ENCODE measurements at regions not wholly inside any gene's neighbourhood (a gene's known extent, or its start where the extent isn't known, plus 50 kb on each side); places are given as distances from the start of the nearest gene placed in this dataset.

DNA sequence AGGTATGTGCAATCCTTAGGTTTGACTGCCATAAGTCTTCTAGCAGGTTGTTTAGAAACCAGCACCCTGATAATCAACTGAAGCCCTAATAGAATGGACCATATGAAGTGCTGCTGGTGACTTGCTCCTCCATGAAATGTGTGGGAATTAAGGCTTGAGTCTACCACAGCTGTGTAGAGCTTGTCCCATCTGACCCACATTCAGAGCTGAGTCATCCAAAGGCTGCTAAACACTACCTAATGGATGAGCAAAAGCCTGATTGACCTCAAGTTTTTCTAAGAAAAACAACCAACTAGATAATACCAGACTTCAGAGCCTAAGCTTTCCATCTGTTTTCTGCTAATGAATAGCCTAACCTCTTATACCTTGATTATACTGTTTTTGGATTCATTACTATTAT lies 120.3 kb upstream of the MOCS1 start:
- H3K4me1 ChIP-seq (ENCODE audit: control insufficient read depth in 2 of 2, insufficient read depth in 2 of 2, low read length in 1 of 2): no peaks in the 10 kb centered on the region
- H3K4me3 ChIP-seq (ENCODE audit: low read depth in 1 of 2, low read length in 2 of 2): no peak overlapping the region
- H3K36me3 ChIP-seq (ENCODE audit: control insufficient read depth in 2 of 2, insufficient read depth in 2 of 2, low read length in 1 of 2): no peaks in the 10 kb centered on the region
- no peaks in the 10 kb centered on the region for H3K27me3 ChIP-seq (ENCODE audit: control insufficient read depth in 1 of 2, insufficient read depth in 2 of 2, low read length in 2 of 2)
- no peak overlapping the region for H3K27ac ChIP-seq (ENCODE audit: low read depth in 2 of 2, low read length in 1 of 2)
- H3K9me3 ChIP-seq (ENCODE audit: control insufficient read depth in 2 of 2, insufficient read depth in 1 of 2, low read depth in 1 of 2, low read length in 1 of 2): no peaks in the 10 kb centered on the region

DNA sequence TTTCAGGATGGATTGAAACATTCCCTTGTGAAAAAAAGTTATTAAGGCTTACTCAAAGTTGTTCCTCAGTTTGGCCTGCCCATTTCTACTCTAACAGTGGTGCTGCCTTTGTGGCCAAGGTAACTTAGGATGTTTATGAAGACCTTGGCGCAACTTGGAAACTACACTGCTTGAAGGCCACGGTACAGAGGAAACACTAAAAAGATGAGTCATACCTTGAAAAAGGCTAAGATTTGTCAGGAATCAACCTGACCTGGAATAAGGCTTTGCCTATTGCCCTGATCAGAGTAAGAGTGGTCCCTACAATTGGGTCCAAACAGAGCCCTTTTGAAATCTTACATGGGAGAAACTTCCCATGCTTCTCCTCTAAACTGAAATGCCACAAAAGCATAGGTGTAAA lies 119.9 kb upstream of the MOCS1 start:
- 44 to 56% methylated on average over 2 of the region's 2 CpGs for WGBS, 2 donors
- Histone ChIP-seq H3K4me3 (ENCODE audit: low read depth in 1 of 2, low read length in 2 of 2) (no peak overlapping the region), H3K27me3 (ENCODE audit: control insufficient read depth in 1 of 2, insufficient read depth in 2 of 2, low read length in 2 of 2) (no peaks in the 10 kb centered on the region), H3K27ac (ENCODE audit: low read depth in 2 of 2, low read length in 1 of 2) (no peak overlapping the region), H3K9me3 (ENCODE audit: control insufficient read depth in 2 of 2, insufficient read depth in 1 of 2, low read depth in 1 of 2, low read length in 1 of 2) (no peaks in the 10 kb centered on the region), H3K4me1 (ENCODE audit: control insufficient read depth in 2 of 2, insufficient read depth in 2 of 2, low read length in 1 of 2) (no peaks in the 10 kb centered on the region), H3K36me3 (ENCODE audit: control insufficient read depth in 2 of 2, insufficient read depth in 2 of 2, low read length in 1 of 2) (no peaks in the 10 kb centered on the region)

DNA sequence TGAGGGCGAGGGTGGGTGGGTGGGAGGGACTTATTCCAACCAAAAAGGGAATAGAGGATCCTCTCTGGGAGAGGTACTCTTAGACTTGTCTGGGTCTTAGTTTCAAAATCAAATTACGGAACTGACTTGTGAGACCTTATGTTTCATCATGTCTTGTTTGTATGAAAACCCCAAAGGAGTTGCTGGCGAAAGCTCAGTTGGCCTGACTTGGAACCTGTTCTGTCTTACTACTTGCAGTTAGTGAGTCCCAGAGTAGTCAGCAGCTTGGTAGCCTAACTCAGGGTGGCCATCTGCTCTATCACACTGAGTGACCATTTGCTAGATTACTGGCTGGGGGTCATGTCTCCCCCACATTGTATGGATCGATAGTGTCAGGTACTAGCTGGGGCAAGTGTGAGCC lies 114.9 kb upstream of the MOCS1 start:
- WGBS, 2 donors: 85 to 88% methylated on average over 4 of the region's 4 CpGs
- Histone ChIP-seq H3K9me3 (ENCODE audit: control insufficient read depth in 2 of 2, insufficient read depth in 1 of 2, low read depth in 1 of 2, low read length in 1 of 2) (no peaks in the 10 kb centered on the region), H3K27me3 (ENCODE audit: control insufficient read depth in 1 of 2, insufficient read depth in 2 of 2, low read length in 2 of 2) (no peaks in the 10 kb centered on the region), H3K27ac (ENCODE audit: low read depth in 2 of 2, low read length in 1 of 2) (no peak overlapping the region), H3K4me1 (ENCODE audit: control insufficient read depth in 2 of 2, insufficient read depth in 2 of 2, low read length in 1 of 2) (no peaks in the 10 kb centered on the region), H3K4me3 (ENCODE audit: low read depth in 1 of 2, low read length in 2 of 2) (no peak overlapping the region), H3K36me3 (ENCODE audit: control insufficient read depth in 2 of 2, insufficient read depth in 2 of 2, low read length in 1 of 2) (no peaks in the 10 kb centered on the region)

DNA sequence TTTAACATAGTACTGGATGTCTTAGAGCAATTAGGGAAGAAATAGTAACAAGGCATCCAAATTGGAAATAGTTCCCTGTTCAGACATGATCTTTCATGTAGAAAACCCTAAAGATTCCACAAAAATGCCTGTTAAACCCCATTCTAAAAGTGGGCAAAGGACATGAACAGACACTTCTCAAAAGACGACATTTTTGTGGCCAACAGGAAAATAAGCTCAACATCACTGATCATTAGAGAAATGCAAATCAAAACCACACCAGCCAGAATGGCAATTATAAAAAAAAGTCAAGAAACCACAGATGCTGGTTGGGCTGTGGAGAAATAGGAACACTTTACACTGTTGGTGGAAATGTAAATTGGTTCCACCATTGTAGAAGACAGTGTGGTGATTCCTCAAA lies 109.9 kb upstream of the MOCS1 start:
- H3K4me3 ChIP-seq (ENCODE audit: low read depth in 1 of 2, low read length in 2 of 2): no peak overlapping the region
- H3K27me3 ChIP-seq (ENCODE audit: control insufficient read depth in 1 of 2, insufficient read depth in 2 of 2, low read length in 2 of 2): no peaks in the 10 kb centered on the region
- H3K27ac ChIP-seq (ENCODE audit: low read depth in 2 of 2, low read length in 1 of 2): no peak overlapping the region
- no peaks in the 10 kb centered on the region for H3K36me3 ChIP-seq (ENCODE audit: control insufficient read depth in 2 of 2, insufficient read depth in 2 of 2, low read length in 1 of 2)
- 53 to 85% methylated on average over 1 of the region's 1 CpG for WGBS, 2 donors
- H3K4me1 ChIP-seq (ENCODE audit: control insufficient read depth in 2 of 2, insufficient read depth in 2 of 2, low read length in 1 of 2): peaks cover 0 to 10% of the 10 kb centered on the region in 2 donors
- no peaks in the 10 kb centered on the region for H3K9me3 ChIP-seq (ENCODE audit: control insufficient read depth in 2 of 2, insufficient read depth in 1 of 2, low read depth in 1 of 2, low read length in 1 of 2)

DNA sequence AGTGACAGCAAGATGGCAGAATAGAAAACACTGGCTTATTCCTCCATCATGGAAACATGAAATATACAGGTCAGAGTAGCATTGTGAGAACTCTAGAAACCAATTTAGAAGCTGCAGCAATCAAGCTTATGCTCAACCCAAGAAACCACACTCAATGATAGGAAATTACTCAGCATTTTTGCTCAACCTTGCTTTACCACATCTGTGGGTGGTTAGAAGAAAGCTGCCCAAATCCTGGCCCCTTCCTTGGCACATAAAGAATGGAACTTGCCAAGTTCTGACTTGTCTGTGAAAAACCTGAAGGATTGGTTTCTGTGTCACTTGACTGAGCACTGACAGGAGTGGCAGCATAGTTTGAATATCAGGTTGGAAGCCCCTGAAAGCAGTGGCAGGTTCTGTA lies 108.0 kb upstream of the MOCS1 start:
- H3K36me3 ChIP-seq (ENCODE audit: control insufficient read depth in 2 of 2, insufficient read depth in 2 of 2, low read length in 1 of 2): no peaks in the 10 kb centered on the region
- H3K4me3 ChIP-seq (ENCODE audit: low read depth in 1 of 2, low read length in 2 of 2): no peak overlapping the region
- H3K9me3 ChIP-seq (ENCODE audit: control insufficient read depth in 2 of 2, insufficient read depth in 1 of 2, low read depth in 1 of 2, low read length in 1 of 2): no peaks in the 10 kb centered on the region
- no peaks in the 10 kb centered on the region for H3K27me3 ChIP-seq (ENCODE audit: control insufficient read depth in 1 of 2, insufficient read depth in 2 of 2, low read length in 2 of 2)
- peaks cover 0 to 10% of the 10 kb centered on the region in 2 donors for H3K4me1 ChIP-seq (ENCODE audit: control insufficient read depth in 2 of 2, insufficient read depth in 2 of 2, low read length in 1 of 2)
- H3K27ac ChIP-seq (ENCODE audit: low read depth in 2 of 2, low read length in 1 of 2): peak overlapping the region; percentile 78 to 93

DNA sequence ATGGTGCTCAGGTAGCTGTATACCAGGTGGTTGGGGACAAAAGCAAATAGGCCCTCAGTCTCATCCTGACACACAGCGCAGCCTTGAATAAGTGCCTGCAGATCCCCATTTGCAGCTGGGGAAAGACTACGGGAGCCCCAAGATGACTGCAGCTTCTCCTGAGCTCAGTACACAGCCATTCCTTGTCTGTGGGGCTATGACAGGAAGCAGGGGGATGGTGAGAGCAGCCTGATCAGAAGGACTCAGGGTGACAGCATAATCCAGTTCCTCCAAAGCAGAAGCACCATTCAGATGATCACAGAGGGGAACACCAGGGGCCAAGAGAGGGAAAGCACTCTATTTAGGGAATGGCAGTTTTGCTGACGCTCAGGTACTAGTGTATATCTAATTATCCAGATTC lies 104.8 kb upstream of the MOCS1 start:
- 87 to 91% methylated on average over 3 of the region's 3 CpGs for WGBS, 2 donors
- Histone ChIP-seq H3K4me3 (ENCODE audit: low read depth in 1 of 2, low read length in 2 of 2) (no peak overlapping the region), H3K4me1 (ENCODE audit: control insufficient read depth in 2 of 2, insufficient read depth in 2 of 2, low read length in 1 of 2) (peaks cover 0 to 10% of the 10 kb centered on the region in 2 donors), H3K36me3 (ENCODE audit: control insufficient read depth in 2 of 2, insufficient read depth in 2 of 2, low read length in 1 of 2) (no peaks in the 10 kb centered on the region), H3K9me3 (ENCODE audit: control insufficient read depth in 2 of 2, insufficient read depth in 1 of 2, low read depth in 1 of 2, low read length in 1 of 2) (no peaks in the 10 kb centered on the region), H3K27me3 (ENCODE audit: control insufficient read depth in 1 of 2, insufficient read depth in 2 of 2, low read length in 2 of 2) (no peaks in the 10 kb centered on the region), H3K27ac (ENCODE audit: low read depth in 2 of 2, low read length in 1 of 2) (peak overlapping the region in 1 of 2 donors; percentile 47)

DNA sequence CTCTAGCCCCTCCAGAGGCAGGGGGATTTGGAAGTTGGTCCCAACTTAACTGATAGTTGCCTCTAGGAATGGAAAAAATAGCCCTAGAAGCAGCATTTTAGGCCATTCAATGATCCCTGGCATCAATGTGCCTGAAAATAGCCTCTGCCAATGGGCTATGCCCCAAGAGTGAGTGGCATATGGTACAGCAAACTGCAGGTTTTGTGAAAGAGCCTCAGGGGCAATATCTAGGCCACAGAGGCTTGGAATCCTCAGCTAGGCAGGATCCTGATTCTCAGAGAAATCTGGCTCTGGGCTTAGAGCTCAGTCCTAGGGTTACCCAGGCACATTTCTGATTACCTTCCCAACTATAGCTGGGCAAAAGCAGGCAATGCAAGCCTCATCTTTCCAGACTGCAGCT lies 104.4 kb upstream of the MOCS1 start:
- Histone ChIP-seq H3K4me3 (ENCODE audit: low read depth in 1 of 2, low read length in 2 of 2) (no peak overlapping the region), H3K4me1 (ENCODE audit: control insufficient read depth in 2 of 2, insufficient read depth in 2 of 2, low read length in 1 of 2) (peaks cover 0 to 10% of the 10 kb centered on the region in 2 donors), H3K36me3 (ENCODE audit: control insufficient read depth in 2 of 2, insufficient read depth in 2 of 2, low read length in 1 of 2) (no peaks in the 10 kb centered on the region), H3K9me3 (ENCODE audit: control insufficient read depth in 2 of 2, insufficient read depth in 1 of 2, low read depth in 1 of 2, low read length in 1 of 2) (no peaks in the 10 kb centered on the region), H3K27me3 (ENCODE audit: control insufficient read depth in 1 of 2, insufficient read depth in 2 of 2, low read length in 2 of 2) (no peaks in the 10 kb centered on the region), H3K27ac (ENCODE audit: low read depth in 2 of 2, low read length in 1 of 2) (peak overlapping the region in 1 of 2 donors; percentile 47)

DNA sequence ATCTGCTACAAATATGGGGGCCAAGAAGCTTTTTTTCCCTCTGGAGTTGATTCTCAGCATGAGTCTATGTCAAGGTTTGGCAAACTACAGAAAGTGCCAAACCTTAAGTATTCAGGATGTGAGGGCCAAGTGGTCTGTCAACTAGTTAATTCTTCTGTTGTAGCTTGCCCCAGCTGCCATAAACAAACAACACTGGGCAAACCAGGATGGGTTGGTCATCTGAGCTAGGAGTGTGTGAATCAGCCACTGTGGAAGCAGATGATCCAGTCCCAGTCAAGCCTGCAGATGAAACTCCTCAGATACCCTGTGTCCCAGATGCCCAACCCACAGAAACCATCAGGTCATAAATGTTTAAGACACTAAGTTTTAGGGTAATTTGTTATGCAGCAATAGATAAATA lies 103.0 kb upstream of the MOCS1 start:
- Histone ChIP-seq H3K4me1 (ENCODE audit: control insufficient read depth in 2 of 2, insufficient read depth in 2 of 2, low read length in 1 of 2) (peaks cover 0 to 10% of the 10 kb centered on the region in 2 donors), H3K36me3 (ENCODE audit: control insufficient read depth in 2 of 2, insufficient read depth in 2 of 2, low read length in 1 of 2) (no peaks in the 10 kb centered on the region), H3K4me3 (ENCODE audit: low read depth in 1 of 2, low read length in 2 of 2) (no peak overlapping the region), H3K27me3 (ENCODE audit: control insufficient read depth in 1 of 2, insufficient read depth in 2 of 2, low read length in 2 of 2) (no peaks in the 10 kb centered on the region), H3K9me3 (ENCODE audit: control insufficient read depth in 2 of 2, insufficient read depth in 1 of 2, low read depth in 1 of 2, low read length in 1 of 2) (no peaks in the 10 kb centered on the region), H3K27ac (ENCODE audit: low read depth in 2 of 2, low read length in 1 of 2) (peak overlapping the region in 1 of 2 donors; percentile 44)

DNA sequence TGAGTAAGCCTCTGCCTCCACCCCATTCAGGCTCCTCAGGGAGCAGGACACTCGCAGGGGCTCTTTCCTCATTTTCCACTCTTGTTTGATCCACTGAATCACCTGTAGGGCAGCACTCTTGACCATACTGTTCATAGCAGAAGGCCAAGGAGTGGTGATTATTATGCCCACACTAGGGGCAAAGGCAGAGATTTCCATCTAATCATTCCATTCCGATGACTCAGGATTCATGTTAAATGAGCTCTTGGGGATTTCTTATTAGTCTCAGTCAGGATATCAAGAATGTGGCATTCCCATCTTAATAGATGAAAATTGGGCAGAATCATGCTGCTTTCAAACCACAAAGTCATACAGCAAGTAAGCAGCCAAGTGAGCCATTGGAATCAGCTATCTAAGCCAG lies 101.9 kb upstream of the MOCS1 start:
- Histone ChIP-seq H3K4me1 (ENCODE audit: control insufficient read depth in 2 of 2, insufficient read depth in 2 of 2, low read length in 1 of 2) (peaks cover 0 to 8% of the 10 kb centered on the region in 2 donors), H3K4me3 (ENCODE audit: low read depth in 1 of 2, low read length in 2 of 2) (no peak overlapping the region), H3K27me3 (ENCODE audit: control insufficient read depth in 1 of 2, insufficient read depth in 2 of 2, low read length in 2 of 2) (no peaks in the 10 kb centered on the region), H3K9me3 (ENCODE audit: control insufficient read depth in 2 of 2, insufficient read depth in 1 of 2, low read depth in 1 of 2, low read length in 1 of 2) (no peaks in the 10 kb centered on the region), H3K36me3 (ENCODE audit: control insufficient read depth in 2 of 2, insufficient read depth in 2 of 2, low read length in 1 of 2) (no peaks in the 10 kb centered on the region), H3K27ac (ENCODE audit: low read depth in 2 of 2, low read length in 1 of 2) (no peak overlapping the region)
- 85 to 91% methylated on average over 2 of the region's 2 CpGs for WGBS, 2 donors

DNA sequence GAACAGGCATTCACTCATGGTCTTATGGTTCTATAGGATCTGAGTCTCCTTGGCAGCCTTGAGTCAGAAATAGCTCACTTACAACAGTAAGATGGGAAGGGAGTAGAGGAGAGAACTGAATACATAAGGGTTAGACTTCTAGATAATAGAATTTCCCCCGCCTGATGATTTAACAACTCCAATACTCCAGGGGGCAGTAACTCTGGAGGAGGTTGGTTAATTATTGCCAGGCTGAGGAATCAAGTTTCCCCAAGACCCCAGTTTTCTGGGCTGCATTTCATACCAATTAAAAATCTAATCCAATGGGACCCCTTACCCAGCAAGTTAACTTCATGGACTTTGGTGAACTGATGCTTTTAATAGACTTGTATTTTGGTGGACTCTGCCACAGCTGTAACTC lies 94.2 kb upstream of the MOCS1 start:
- Histone ChIP-seq H3K9me3 (ENCODE audit: control insufficient read depth in 2 of 2, insufficient read depth in 1 of 2, low read depth in 1 of 2, low read length in 1 of 2) (no peaks in the 10 kb centered on the region), H3K27ac (ENCODE audit: low read depth in 2 of 2, low read length in 1 of 2) (no peak overlapping the region), H3K4me3 (ENCODE audit: low read depth in 1 of 2, low read length in 2 of 2) (no peak overlapping the region), H3K4me1 (ENCODE audit: control insufficient read depth in 2 of 2, insufficient read depth in 2 of 2, low read length in 1 of 2) (no peaks in the 10 kb centered on the region), H3K27me3 (ENCODE audit: control insufficient read depth in 1 of 2, insufficient read depth in 2 of 2, low read length in 2 of 2) (no peaks in the 10 kb centered on the region), H3K36me3 (ENCODE audit: control insufficient read depth in 2 of 2, insufficient read depth in 2 of 2, low read length in 1 of 2) (no peaks in the 10 kb centered on the region)
- 93 to 97% methylated on average over 1 of the region's 1 CpG for WGBS, 2 donors
